Right lobe of liver (tissue), 4 donors: ENCODE measurements at regions not wholly inside any gene's neighbourhood (a gene's known extent, or its start where the extent isn't known, plus 50 kb on each side); places are given as distances from the start of the nearest gene placed in this dataset.

Experiments
- POLR2A ChIP-seq: fragments of 450-650 bp; IDR thresholded peaks from one replicate; pipeline ENCODE4 v1.6.1; 2017; ENCODE audit warnings: antibody characterized with exemption, mild to moderate bottlenecking
- TF ChIP-seq, protein P1 (sequence below), 4 donors: fragments of 200-600 bp in 3 of 4; fragments of 450-650 bp in 1 of 4; IDR thresholded peaks; one replicate each; pipeline versions ENCODE4 v1.5.1 to v1.8.0; 2016 to 2022; ENCODE audit warnings: antibody characterized with exemption in 4 of 4, mild to moderate bottlenecking in 2 of 4
- donor health status: DM: no; HTN: no; CAD: no.
- donor health status: DM: no; HTN: no; CAD: no.
- donor health status: DM: no; HTN: yes; CAD: no.

DNA sequence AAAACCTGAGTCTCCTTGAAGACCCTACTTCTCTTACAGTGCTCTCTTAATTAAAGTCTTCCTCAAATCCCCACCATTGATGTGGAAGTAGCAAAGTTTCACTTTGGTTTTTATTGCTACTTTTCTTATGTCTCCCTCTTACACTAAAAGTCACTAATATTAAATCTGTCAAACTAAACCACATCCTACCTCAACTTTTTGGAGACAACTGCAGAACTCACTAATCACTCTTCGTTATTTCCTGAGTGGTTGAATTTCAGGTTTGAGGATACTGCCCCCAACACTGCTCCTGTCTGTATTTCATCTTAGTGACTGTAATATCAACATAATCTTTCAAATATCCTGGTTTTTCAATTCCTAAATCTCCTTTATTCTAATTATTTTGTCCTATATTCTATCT lies 213.0 kb upstream of the PDE3A start:
- TF ChIP-seq POLR2A, result no peak
- TF ChIP-seq, protein P1, sequence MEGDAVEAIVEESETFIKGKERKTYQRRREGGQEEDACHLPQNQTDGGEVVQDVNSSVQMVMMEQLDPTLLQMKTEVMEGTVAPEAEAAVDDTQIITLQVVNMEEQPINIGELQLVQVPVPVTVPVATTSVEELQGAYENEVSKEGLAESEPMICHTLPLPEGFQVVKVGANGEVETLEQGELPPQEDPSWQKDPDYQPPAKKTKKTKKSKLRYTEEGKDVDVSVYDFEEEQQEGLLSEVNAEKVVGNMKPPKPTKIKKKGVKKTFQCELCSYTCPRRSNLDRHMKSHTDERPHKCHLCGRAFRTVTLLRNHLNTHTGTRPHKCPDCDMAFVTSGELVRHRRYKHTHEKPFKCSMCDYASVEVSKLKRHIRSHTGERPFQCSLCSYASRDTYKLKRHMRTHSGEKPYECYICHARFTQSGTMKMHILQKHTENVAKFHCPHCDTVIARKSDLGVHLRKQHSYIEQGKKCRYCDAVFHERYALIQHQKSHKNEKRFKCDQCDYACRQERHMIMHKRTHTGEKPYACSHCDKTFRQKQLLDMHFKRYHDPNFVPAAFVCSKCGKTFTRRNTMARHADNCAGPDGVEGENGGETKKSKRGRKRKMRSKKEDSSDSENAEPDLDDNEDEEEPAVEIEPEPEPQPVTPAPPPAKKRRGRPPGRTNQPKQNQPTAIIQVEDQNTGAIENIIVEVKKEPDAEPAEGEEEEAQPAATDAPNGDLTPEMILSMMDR (IDR thresholded peaks at IDR 0.05), result no peak
